Fibroblast of skin of scalp (primary cell): ENCODE measurements at regions not wholly inside any gene's neighbourhood (a gene's known extent, or its start where the extent isn't known, plus 50 kb on each side); places are given as distances from the start of the nearest gene placed in this dataset.

Source experiments
- DNase-seq: peaks from one replicate; pipeline ENCODE4 v3.0.0-alpha.2; 2013

GRCh38 chr7:12945901-12946300 lies 258.5 kb downstream of the ARL4A start:
- DNase-seq, result no peak

- no peak for DNase-seq
Observed at GRCh38 chr7:12947465-12947864, 260.0 kb downstream of the ARL4A start.

GRCh38 chr7:12949060-12949931 lies 261.9 kb downstream of the ARL4A start:
- no peak for DNase-seq

GRCh38 chr7:12951397-12951801 lies 264.0 kb downstream of the ARL4A start:
- peak; percentile 62 for DNase-seq

GRCh38 chr7:12954380-12955033 lies 267.1 kb downstream of the ARL4A start:
- DNase-seq, result no peak

GRCh38 chr7:12957487-12957886 lies 270.1 kb downstream of the ARL4A start:
- DNase-seq, result no peak

GRCh38 chr7:12961910-12962480 lies 274.6 kb downstream of the ARL4A start:
- DNase-seq, result no peak

- DNase-seq, result no peak
Observed at GRCh38 chr7:12963435-12963834, 276.0 kb downstream of the ARL4A start.

GRCh38 chr7:12964836-12965235 lies 277.4 kb downstream of the ARL4A start:
- DNase-seq, result no peak

- DNase-seq, result no peak
Observed at GRCh38 chr7:12965767-12966166, 278.3 kb downstream of the ARL4A start.

GRCh38 chr7:12967322-12967721 lies 279.9 kb downstream of the ARL4A start:
- DNase-seq, result no peak

- no peak for DNase-seq
Observed at GRCh38 chr7:12968836-12969422, 281.5 kb downstream of the ARL4A start.

GRCh38 chr7:12970626-12971025 lies 283.2 kb downstream of the ARL4A start:
- no peak for DNase-seq

GRCh38 chr7:12974451-12975166 lies 287.2 kb downstream of the ARL4A start:
- no peak for DNase-seq

GRCh38 chr7:12975412-12975811 lies 288.0 kb downstream of the ARL4A start:
- no peak for DNase-seq

- DNase-seq, result no peak
Observed at GRCh38 chr7:12979181-12979580, 291.7 kb downstream of the ARL4A start.

- no peak for DNase-seq
Observed at GRCh38 chr7:12982178-12982577, 294.7 kb downstream of the ARL4A start.

GRCh38 chr7:12984117-12984516 lies 296.7 kb downstream of the ARL4A start:
- DNase-seq, result no peak

- no peak for DNase-seq
Observed at GRCh38 chr7:12985228-12985627, 297.8 kb downstream of the ARL4A start.

- no peak for DNase-seq
Observed at GRCh38 chr7:12985752-12986151, 298.3 kb downstream of the ARL4A start.

- no peak for DNase-seq
Observed at GRCh38 chr7:12987238-12987637, 299.8 kb downstream of the ARL4A start.

- no peak for DNase-seq
Observed at GRCh38 chr7:12990440-12990839, 303.0 kb downstream of the ARL4A start.

- DNase-seq, result no peak
Observed at GRCh38 chr7:12993025-12993424, 305.6 kb downstream of the ARL4A start.
